GM12878 (cell line): ENCODE measurements at regions not wholly inside any gene's neighbourhood (a gene's known extent, or its start where the extent isn't known, plus 50 kb on each side); places are given as distances from the start of the nearest gene placed in this dataset.

Experiments
- ATAC-seq: fragments of 200-7000 bp; cut with Tn5 transposase; 3 replicates; pipeline ENCODE4 v1.9.1; 2020; ENCODE audit warnings: mild to moderate bottlenecking, moderate library complexity
- BruUV-seq: library from RNA; stranded (reverse); fragments of 400-500 nt; replicated peaks from 2 replicates; lab custom pipeline; 2021; lab: Mats Ljungman, UMichigan
- CTCF ChIA-PET: fragments of 300-600 bp; sonication (Branson Sonifier 250); formaldehyde crosslinking; extraction: SDS; loops from one replicate; lab custom pipeline; 2021; ENCODE audit warnings: inconsistent platforms; lab: Yijun Ruan, JAX
- POLR2A ChIA-PET: fragments of 350-600 bp; formaldehyde crosslinking; extraction: SDS; loops from one replicate; lab custom pipeline; 2021; ENCODE audit warnings: inconsistent platforms; lab: Charles Lee
- RAD21 ChIA-PET: fragments of 300-600 bp; sonication (Branson Sonifier 250); formaldehyde crosslinking; loops from one replicate; lab custom pipeline; 2023; ENCODE audit warnings: antibody characterized with exemption; ENCODE audit not compliant: unreplicated experiment; lab: Charles Lee
- SMC1A ChIA-PET: fragments of 300-600 bp; sonication (Branson Sonifier 250); formaldehyde crosslinking; loops from one replicate; lab custom pipeline; 2023; ENCODE audit not compliant: unreplicated experiment, uncharacterized antibody; lab: Charles Lee
- DNase-seq: peaks from one replicate; pipeline ENCODE4 v3.0.0-alpha.2; 2011; ENCODE audit warnings: low read depth, low spot score
- FAIRE-seq: peaks from 3 replicates; lab custom pipeline; 2011; peaks lifted over from hg19 to GRCh38; lab: Jason Lieb, UNC
- H2AFZ ChIP-seq: 2 replicates; pipeline ENCODE4 v1.6.0; 2011; ENCODE audit warnings: low read depth, low read length, control low read depth; ENCODE audit not compliant: control insufficient read depth
- H3K27ac ChIP-seq: 2 replicates; pipeline ENCODE4 v1.5.1; 2011; ENCODE audit warnings: control low read depth; ENCODE audit not compliant: control insufficient read depth, insufficient read depth
- H3K27me3 ChIP-seq, 2 experiments: replicated peaks in 1 of 2; 2 replicates each; pipeline versions ENCODE4 v1.6.0 to v1.6.1; 2011; ENCODE audit warnings: low read length in 1 of 2; ENCODE audit not compliant: control insufficient read depth in 2 of 2, insufficient read depth in 2 of 2
- H3K36me3 ChIP-seq, 2 experiments: 2 replicates each; pipeline ENCODE4 v1.5.1; 2011; ENCODE audit warnings: low read length in 1 of 2; ENCODE audit not compliant: control insufficient read depth in 2 of 2, insufficient read depth in 2 of 2
- H3K4me1 ChIP-seq: 2 replicates; pipeline ENCODE4 v1.6.1; 2011; ENCODE audit warnings: mild to moderate bottlenecking, low read length, moderate library complexity, mixed read lengths; ENCODE audit not compliant: control insufficient read depth, insufficient read depth
- H3K4me2 ChIP-seq: 2 replicates; pipeline ENCODE4 v1.6.0; 2011; ENCODE audit warnings: control low read depth; ENCODE audit not compliant: control insufficient read depth, insufficient read depth
- H3K4me3 ChIP-seq: fragments of 200-600 bp; sonication (generic); 2 replicates; pipeline ENCODE4 v1.5.1; 2016
- H3K79me2 ChIP-seq: 2 replicates; pipeline ENCODE4 v1.6.0; 2011; ENCODE audit warnings: low read length; ENCODE audit not compliant: control insufficient read depth, insufficient read depth
- H3K9ac ChIP-seq: 2 replicates; pipeline ENCODE4 v1.8.0; 2011; ENCODE audit warnings: low read length, control low read depth, mixed read lengths; ENCODE audit not compliant: control insufficient read depth, insufficient read depth
- H3K9me3 ChIP-seq: replicated peaks from 3 replicates; pipeline ENCODE4 v1.5.1; 2011; ENCODE audit warnings: mild to moderate bottlenecking, low read length; ENCODE audit not compliant: control insufficient read depth, insufficient read depth
- H4K20me1 ChIP-seq: 2 replicates; pipeline ENCODE4 v1.6.0; 2011; ENCODE audit not compliant: control insufficient read depth, insufficient read depth
- BRCA1 ChIP-seq: IDR thresholded peaks from 2 replicates; pipeline ENCODE4 v1.6.1; 2011; ENCODE audit warnings: low read depth, low read length, improper control_type of control experiment
- DPF2 ChIP-seq: fragments of 450-650 bp; IDR thresholded peaks from 2 replicates; pipeline ENCODE4 v1.6.1; 2017; ENCODE audit warnings: mild to moderate bottlenecking
- EP300 ChIP-seq, 2 experiments: fragments of 150-350 bp in 1 of 2; IDR thresholded peaks; 2 replicates each; pipeline ENCODE4 v1.6.1; 2011 to 2012; ENCODE audit warnings: low read depth in 2 of 2, low read length in 2 of 2, borderline replicate concordance in 1 of 2, improper control_type of control experiment in 1 of 2, inconsistent platforms in 1 of 2; ENCODE audit not compliant: control insufficient read depth in 1 of 2
- LARP7 ChIP-seq: fragments of 450-650 bp; IDR thresholded peaks from 2 replicates; pipeline ENCODE4 v1.6.1; 2017; ENCODE audit warnings: mild to moderate bottlenecking
- MYC ChIP-seq: IDR thresholded peaks from 2 replicates; pipeline ENCODE4 v1.6.1; 2011; ENCODE audit warnings: mild to moderate bottlenecking, low read length, moderate library complexity, inconsistent platforms; ENCODE audit not compliant: insufficient read depth, insufficient replicate concordance, insufficient read length, severe bottlenecking
- SREBF1 ChIP-seq: IDR thresholded peaks from 2 replicates; pipeline ENCODE4 v1.6.1; 2012; ENCODE audit warnings: mild to moderate bottlenecking, low read length
- ZNF217 ChIP-seq: fragments of 450-650 bp; IDR thresholded peaks from 2 replicates; pipeline ENCODE4 v1.6.1; 2017; ENCODE audit warnings: antibody characterized with exemption, mild to moderate bottlenecking
- WGBS: methylation state at CpG from one replicate; pipeline ENCODE4 v1.1.6; 2016; ENCODE audit warnings: low lambda C conversion rate; ENCODE audit not compliant: insufficient replicate concordance, insufficient coverage; ENCODE audit errors: missing lambda C conversion rate; 5-methylcytosine and 5-hydroxymethylcytosine counted together
- in situ Hi-C: fragments of 300-500 bp; cut with MboI; formaldehyde crosslinking; loops from 9 replicates; pipeline ENCODE4 v1.14.3; 2018; ENCODE audit warnings: mixed read lengths
- intact Hi-C: fragments of 100-400 bp; cut with micrococcal nuclease; formaldehyde crosslinking; loops from one replicate; pipeline ENCODE4 v1.14.2; 2022; ENCODE audit not compliant: unreplicated experiment
- TF ChIP-seq, protein P1 (sequence below): IDR thresholded peaks from 2 replicates; pipeline ENCODE4 v1.6.1; 2011; ENCODE audit warnings: mild to moderate bottlenecking, low read depth, low read length, moderate library complexity; ENCODE audit not compliant: insufficient replicate concordance

DNA sequence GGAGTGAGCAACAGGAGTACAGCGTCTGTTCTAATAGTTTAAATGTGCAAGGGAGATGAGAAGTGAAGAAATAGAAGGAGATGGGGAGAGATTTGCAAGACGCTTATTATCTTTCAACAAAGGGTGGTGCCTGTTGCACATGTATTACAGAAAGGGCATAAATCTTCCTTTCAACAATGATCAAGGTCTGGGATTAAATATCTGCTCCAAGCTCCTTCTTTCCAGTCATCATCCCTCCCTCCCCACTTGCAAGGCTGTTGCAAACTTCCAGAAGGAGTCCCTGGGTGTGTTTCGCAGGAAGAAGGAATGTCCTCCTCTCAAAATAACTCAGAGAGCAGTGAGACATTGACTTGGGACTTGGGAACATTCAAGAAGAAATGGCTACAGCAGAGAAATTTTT is 63.5 kb upstream of the MYCBP2 start:
- SMC1A ChIA-PET: interaction anchor here (0.9 to 4.6 kb wide), 7 partner anchors 12 to 87 kb away, joined by 3 to 38 read pairs (median 4); partner anchors contain the start of gene MYCBP2
- Histone ChIP-seq H3K27ac (no peak overlapping the region), H3K9me3 (no peaks in the 10 kb centered on the region; the same call in 2 of the 3 replicates), H4K20me1 (no peaks in the 10 kb centered on the region), H3K36me3 (no peaks in the 10 kb centered on the region), H3K9ac (no peak overlapping the region), H3K4me1 (peaks cover 9% of the 10 kb centered on the region; the same call in 1 of the 2 replicates), H3K4me2 (no peak overlapping the region), H3K27me3 (no peaks in the 10 kb centered on the region), H2AFZ (no peak overlapping the region), H3K79me2 (no peaks in the 10 kb centered on the region), H3K4me3 (no peak overlapping the region)
- TF ChIP-seq ZNF217 (no peak), MYC (no peak), LARP7 (no peak), BRCA1 (no peak), EP300 (IDR thresholded peaks at IDR 0.05; ENCODE audit: borderline replicate concordance in 1 of 2, control insufficient read depth in 1 of 2, low read depth in 2 of 2, low read length in 2 of 2) (no peak), DPF2 (no peak), SREBF1 (no peak)
- TF ChIP-seq, protein P1, sequence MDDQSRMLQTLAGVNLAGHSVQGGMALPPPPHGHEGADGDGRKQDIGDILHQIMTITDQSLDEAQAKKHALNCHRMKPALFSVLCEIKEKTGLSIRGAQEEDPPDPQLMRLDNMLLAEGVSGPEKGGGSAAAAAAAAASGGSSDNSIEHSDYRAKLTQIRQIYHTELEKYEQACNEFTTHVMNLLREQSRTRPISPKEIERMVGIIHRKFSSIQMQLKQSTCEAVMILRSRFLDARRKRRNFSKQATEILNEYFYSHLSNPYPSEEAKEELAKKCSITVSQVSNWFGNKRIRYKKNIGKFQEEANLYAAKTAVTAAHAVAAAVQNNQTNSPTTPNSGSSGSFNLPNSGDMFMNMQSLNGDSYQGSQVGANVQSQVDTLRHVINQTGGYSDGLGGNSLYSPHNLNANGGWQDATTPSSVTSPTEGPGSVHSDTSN: no peak
- no TSS peak for BruUV-seq
- RAD21 ChIA-PET: interaction anchor here (1.0 to 2.4 kb wide), 4 partner anchors 17 to 88 kb away, joined by 3 to 12 read pairs (median 3); no protein-coding TSS in a partner anchor
- POLR2A ChIA-PET: interaction anchor here (1.0 to 2.9 kb wide), 4 partner anchors 12 to 65 kb away, joined by 3 to 8 read pairs (median 3); no protein-coding TSS in a partner anchor
- DNase-seq (no peak), FAIRE-seq (no peak), ATAC-seq (no peak)
- WGBS: 98% methylated on average over 3 of the region's 3 CpGs
- in situ Hi-C loops: no loop called here
- intact Hi-C loops: no loop called here
- CTCF ChIA-PET: interaction anchor here (0.9 to 4.6 kb wide), 4 partner anchors 9 to 87 kb away, joined by 3 to 15 read pairs (median 5); no protein-coding TSS in a partner anchor
